HG03139 (cell line): ENCODE measurements at regions not wholly inside any gene's neighbourhood (a gene's known extent, or its start where the extent isn't known, plus 50 kb on each side); places are given as distances from the start of the nearest gene placed in this dataset.
"Not testable (repeated sequence)": the region's sequence is repeated elsewhere in the genome, so short reads cannot be mapped to it uniquely, and the experiment has no call there.

Experiments used
- ATAC-seq: cut with Tn5 transposase; IDR thresholded peaks from one replicate; pipeline ENCODE4 v1.9.1; 2021; ENCODE audit not compliant: unreplicated experiment

GRCh38 chr14:106062502-106063272 lies 536.3 kb downstream of the TMEM121 start:
- ATAC-seq, result no peak

- ATAC-seq, result no peak
Measured at GRCh38 chr14:106067935-106068334, 541.6 kb downstream of the TMEM121 start.

GRCh38 chr14:106069804-106070625 lies 543.6 kb downstream of the TMEM121 start:
- ATAC-seq, result no peak

GRCh38 chr14:106080922-106081321 lies 554.5 kb downstream of the TMEM121 start:
- no peak for ATAC-seq

- ATAC-seq, result not testable (repeated sequence)
Measured at GRCh38 chr14:106081721-106082120, 555.3 kb downstream of the TMEM121 start.

- ATAC-seq, result no peak
Measured at GRCh38 chr14:106083082-106083481, 556.7 kb downstream of the TMEM121 start.

DNA sequence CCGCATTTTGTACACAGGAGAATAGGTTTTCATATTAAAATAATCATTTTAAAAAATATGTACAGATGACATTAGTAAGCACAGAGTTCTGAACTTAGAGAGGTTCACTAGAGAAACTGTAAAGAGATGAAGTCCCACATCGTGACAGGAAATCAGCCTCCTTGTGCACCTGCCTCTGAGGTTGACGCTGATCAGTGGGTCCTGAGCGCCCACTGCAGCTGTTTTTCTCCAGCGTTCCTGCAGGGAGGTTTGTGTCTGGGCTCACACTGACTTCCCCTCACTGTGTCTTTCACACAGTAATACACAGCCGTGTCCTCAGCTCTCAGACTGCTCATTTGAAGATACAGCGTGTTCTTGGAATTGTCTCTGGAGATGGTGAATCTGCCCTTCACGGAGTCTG lies 561.5 kb downstream of the TMEM121 start:
- ATAC-seq, result no peak

GRCh38 chr14:106088860-106089259 lies 562.5 kb downstream of the TMEM121 start:
- not testable (repeated sequence) for ATAC-seq

GRCh38 chr14:106094654-106095189 lies 568.3 kb downstream of the TMEM121 start:
- ATAC-seq, result no peak

DNA sequence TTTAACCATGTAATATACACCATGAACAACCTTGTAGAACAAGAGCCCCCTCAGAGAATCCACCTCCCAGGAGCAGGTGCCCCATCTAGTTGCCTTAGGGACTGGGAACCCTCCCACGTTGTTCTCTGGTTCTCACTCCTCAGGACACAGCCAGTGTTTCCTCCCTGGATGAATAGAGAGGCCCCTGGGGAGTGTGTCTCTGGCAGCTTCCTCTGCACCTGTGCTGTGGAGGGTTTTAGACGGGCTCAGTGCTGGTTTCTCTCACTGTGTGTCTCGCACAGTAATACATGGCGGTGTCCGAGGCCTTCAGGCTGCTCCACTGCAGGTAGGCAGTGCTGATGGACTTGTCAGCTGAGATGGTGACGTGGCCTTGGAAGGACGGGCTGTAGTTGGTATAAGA lies 581.3 kb downstream of the TMEM121 start:
- ATAC-seq, result no peak

GRCh38 chr14:106109337-106109736 lies 583.0 kb downstream of the TMEM121 start:
- no peak for ATAC-seq

GRCh38 chr14:106115401-106115800 lies 589.0 kb downstream of the TMEM121 start:
- ATAC-seq, result no peak

DNA sequence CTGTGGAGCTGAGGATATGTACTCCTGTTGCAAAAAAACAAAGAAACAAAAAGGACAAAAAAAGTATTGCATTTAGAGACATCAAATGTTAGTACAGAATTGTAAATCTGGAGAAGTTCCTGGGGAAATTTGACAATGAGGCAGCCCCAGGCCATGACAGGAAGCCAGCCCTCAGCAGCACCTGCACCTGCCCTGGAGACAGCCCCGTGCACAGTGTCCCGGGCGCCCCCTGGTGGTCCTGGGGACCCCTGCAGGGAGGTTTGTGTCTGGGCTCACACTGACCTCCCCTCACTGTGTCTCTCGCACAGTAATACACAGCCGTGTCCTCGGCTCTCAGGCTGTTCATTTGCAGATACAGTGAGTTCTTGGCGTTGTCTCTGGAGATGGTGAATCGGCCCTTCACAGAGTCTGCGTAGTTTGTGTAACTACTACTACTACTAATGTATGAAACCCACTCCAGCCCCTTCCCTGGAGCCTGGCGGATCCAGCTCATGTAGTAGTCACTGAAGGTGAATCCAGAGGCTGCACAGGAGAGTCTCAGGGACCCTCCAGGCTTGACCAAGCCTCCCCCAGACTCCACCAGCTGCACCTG lies 590.1 kb downstream of the TMEM121 start:
- not testable (repeated sequence) for ATAC-seq

- no peak for ATAC-seq
Measured at GRCh38 chr14:106120101-106120500, 593.7 kb downstream of the TMEM121 start.

- no peak for ATAC-seq
Measured at GRCh38 chr14:106129274-106129673, 602.9 kb downstream of the TMEM121 start.

- not testable (repeated sequence) for ATAC-seq
Measured at GRCh38 chr14:106129904-106130661, 603.7 kb downstream of the TMEM121 start.

GRCh38 chr14:106133126-106133525 lies 606.7 kb downstream of the TMEM121 start:
- ATAC-seq, result not testable (repeated sequence)

DNA sequence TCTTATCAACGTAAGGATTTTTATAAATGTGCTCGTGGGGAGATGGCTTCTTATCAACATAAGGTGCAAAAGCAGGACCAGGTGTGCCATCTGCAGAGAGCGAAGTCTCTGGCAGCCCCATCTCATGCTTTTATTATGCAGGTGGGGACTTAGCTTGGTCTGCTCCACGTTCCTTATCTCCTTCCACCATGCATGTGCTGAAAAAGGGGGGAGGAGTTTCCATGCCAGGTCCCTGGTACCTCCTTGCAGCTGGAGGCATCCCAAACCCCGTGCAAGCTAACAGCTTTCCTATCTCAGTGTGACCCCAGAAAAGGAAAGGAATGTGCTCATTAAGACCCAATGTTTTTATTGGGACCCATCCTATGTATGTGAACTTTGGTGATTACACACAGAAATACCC lies 608.5 kb downstream of the TMEM121 start:
- no peak for ATAC-seq

- no peak for ATAC-seq
Measured at GRCh38 chr14:106141242-106142220, 615.1 kb downstream of the TMEM121 start.

- ATAC-seq, result not testable (repeated sequence)
Measured at GRCh38 chr14:106145731-106146130, 619.3 kb downstream of the TMEM121 start.
